ENCODE measurements at regions not wholly inside any gene's neighbourhood (a gene's known extent, or its start where the extent isn't known, plus 50 kb on each side); places are given as distances from the start of the nearest gene placed in this dataset.

DNA sequence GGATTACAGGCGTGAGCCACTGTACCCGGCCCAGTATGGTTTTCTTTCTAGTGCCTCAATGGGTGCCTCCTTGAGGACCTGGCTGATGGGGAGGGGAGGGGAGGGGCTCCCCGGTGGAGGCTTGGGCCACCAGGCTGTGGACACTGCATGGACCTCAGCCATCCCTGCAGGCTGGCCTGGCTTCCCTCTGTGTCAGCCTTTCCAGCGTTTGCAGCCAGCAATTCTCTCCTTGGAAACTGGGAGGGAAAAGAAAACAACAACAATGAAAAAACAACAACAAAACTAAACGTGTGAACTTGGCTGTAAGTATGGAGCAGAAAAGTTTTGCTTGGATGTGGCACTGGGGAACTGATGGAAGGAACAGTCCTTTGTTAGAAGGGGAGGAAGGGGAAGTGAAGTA, 159.3 kb downstream of the GLI2 start:
- DNase-seq (ENCODE audit: extremely low read depth, low read depth), result no peak

DNA sequence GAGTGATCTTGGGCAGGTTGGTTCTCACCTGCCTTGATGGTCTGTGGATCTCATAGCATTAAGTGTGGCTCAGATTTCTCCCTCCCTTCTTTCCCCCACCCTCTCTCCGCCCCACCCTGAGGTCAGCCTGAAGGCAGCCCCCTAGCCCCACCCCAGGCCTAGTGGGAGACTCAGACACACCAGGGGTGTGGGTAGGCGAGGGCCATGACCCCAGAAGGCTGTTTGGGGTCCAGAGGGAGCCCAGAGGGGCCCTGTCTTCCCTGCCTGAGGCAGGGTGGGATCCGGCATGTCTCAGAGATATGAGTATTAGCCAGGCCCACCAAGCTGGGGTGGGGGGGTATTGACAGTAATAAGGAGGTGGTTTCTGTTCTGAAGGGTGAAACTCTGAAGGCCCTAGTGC, 160.5 kb downstream of the GLI2 start:
- DNase-seq (ENCODE audit: extremely low read depth, low read depth), result no peak

DNA sequence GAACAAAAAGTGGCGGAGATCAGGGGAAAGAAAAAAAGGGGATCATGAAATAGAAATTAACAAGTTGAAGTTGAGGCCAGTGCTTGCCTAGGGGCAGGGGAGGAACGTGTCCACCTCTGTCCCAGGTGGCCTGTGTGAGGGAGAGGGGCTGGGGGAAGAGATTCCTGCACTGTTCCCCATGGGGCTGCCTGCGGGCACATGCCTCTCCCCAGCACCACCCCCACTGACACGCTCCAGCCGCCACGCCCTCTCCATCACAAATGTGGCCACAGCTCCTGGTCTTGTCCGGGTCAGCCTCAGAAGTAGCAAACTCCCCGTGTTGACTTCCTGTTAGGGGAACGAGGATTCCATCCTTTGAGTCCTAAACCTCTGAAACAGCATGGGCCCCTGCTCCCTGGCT, 161.2 kb downstream of the GLI2 start:
- DNase-seq (ENCODE audit: extremely low read depth, low read depth), result no peak

DNA sequence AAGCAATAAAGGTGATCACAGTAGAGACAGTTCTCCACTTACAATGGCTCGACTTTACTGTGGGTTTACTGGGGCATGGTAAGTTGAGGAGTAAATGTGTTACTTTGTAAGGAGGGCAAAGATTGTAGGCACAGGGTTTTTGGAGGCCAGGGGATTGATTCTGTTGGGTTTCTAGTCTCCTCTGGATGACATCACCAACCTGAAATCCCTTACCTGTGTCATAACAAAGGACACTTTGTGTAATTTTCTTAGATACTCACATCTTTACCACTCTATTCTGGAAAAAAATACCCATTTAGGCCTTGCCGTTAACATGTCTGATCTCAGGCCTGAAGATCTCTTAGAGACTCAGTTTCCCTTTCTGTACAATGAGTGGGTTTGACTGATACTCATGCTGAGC, 161.7 kb downstream of the GLI2 start:
- DNase-seq (ENCODE audit: extremely low read depth, low read depth), result no peak

DNA sequence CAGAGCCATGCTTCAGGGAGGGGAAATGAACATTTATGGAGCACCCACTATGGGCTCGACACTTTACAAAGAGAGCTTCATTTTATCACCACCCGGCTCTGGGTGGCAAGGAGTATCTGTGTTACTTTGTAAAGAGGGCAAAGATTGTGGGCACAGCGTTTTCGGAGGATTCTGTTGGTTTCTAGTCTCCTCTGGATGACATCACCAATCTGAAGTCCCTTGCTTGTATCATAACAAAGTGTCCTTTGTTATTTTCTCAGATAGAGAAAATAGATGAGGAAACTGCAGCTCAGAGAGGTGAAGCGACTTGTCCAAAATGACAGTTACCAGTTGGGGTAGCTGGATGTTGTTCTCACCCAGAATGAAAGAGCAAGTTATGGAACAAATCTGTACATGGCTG, 162.8 kb downstream of the GLI2 start:
- DNase-seq (ENCODE audit: extremely low read depth, low read depth), result no peak

DNA sequence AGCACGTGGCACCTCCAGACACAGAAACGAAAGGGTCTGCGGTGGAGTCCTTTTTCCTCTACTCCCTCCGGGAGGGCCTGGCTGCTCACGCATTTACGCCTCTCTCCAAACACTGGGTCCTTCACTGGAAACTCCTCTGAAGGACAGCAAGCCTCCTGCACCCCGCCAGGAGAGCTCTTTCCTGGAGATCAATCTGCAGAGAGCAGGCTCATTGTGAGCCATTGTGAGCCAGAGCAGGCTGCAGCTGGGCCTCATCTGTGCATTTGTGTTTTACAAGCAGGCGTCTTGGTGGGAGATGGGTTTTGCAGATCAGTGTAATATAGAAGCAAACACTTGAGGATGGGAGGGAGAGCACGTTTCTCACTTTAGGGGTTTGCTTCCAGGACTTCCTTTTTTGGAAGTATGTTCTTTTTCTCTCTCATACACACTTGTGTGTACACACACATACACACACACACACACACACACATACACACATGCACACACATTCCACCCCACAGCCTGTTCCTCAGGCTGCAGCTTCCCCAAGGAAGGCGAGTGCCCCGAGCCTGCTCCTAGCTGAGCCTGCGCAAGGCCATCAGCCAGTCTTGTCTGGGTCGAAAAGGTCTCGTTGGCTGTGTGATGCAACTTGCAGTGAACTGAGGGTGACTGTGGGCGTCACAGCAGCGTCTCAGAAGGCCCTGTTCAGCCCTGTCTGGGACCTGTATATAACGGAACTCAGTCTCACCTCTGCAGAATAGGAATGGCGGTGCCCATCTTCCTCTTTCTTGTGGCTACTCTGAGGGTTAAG, 163.5 kb downstream of the GLI2 start:
- DNase-seq (ENCODE audit: extremely low read depth, low read depth), result no peak

DNA sequence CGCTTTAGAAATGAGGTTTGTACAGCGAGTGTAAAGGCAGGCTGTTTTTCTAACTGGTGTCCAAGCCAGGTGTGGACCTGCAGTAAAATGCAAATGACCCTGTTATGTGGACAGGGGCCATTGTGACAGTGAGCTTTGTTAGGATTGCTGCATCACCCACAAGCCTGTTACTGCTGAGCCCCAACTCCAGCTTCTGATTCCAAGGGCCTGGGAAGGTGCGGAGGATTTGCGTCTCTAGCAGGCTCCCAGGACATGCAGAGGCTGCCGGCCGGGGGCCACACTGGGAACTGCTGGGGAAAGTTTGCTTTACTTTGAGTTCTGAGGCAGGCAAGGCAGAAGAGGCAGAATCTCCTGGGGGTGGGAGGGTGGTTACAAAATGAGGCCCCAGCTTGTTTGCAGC, 164.1 kb downstream of the GLI2 start:
- DNase-seq (ENCODE audit: extremely low read depth, low read depth), result no peak

DNA sequence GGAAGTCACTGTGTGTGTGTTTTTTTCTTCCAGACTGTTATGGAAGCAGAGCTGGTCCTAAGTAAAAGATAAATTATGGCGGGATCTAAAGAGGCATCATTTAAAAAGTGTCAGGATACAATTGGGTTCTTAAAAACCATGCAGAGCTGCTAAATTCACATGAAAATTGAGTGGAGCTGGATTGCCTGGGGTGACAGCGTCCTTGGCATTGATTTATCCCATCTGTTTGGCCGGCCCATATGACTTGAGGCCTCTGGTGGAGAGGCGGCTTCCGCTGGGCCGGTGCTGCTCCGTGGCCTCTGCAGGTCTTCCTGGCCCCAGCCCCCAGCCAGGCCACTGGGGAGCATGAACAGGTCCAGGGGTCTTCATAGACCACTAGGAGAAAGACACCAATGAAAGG, 165.5 kb downstream of the GLI2 start:
- no peak for DNase-seq (ENCODE audit: extremely low read depth, low read depth)

DNA sequence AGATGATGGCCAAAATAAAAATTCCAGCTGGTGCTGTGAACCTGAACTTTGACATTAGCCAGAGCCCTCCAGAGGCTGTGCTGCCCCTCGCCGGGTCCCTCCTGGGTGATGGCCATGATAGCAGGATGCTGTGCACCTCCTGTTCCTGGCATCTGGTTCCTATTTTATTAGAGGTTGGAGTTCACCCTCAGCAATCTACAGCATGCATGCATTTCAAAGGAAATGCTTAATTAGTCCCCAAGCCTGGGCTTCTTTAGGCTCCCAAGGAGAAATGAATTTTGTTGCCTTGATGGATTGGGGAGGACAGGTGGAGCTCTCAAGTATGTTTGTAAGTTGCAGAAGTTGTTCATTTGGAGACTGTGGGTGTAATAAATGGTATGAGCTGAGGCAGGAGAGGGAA, 166.9 kb downstream of the GLI2 start:
- no peak for DNase-seq (ENCODE audit: extremely low read depth, low read depth)

DNA sequence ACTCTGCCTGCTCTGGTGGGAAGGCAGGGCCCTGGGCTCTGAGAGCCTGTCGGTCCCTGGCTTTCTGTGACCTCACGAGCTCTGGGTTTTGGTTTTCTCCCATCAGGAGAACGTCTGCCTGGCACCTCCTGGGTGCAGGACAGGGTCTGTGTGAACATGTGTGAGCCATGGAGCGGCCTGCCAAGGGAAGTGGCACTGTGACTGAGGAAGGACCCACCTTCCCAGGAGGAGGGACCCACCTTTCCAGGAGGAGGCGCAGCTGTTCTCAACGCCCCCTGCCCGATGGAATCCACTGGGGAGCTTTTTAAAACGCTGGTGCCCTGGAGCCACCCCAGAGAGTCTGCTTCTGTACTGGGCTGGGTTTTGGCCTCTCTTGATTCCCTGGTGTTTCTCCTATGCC, 168.7 kb downstream of the GLI2 start:
- DNase-seq (ENCODE audit: extremely low read depth, low read depth), result no peak

DNA sequence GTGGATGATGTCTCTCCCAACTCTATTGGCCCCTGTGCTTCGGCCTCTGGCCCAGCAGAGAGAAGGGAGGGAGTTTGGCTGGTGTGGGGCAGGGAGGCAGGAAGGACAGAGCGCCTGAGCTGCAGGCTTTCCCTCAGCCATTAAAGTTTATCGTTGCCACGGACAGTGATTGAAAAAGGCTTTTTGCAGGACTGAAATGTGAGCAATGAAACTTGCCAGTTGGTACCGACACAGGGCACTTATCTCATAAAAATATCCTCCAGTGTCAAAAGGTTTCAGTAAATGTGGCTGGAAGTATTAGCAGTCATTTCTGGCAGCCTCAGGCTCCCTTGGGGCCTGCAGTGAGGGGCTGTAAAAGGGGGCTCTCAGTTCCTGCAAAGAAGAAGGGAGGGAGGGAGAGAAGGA, 169.2 kb downstream of the GLI2 start:
- DNase-seq (ENCODE audit: extremely low read depth, low read depth), result no peak

DNA sequence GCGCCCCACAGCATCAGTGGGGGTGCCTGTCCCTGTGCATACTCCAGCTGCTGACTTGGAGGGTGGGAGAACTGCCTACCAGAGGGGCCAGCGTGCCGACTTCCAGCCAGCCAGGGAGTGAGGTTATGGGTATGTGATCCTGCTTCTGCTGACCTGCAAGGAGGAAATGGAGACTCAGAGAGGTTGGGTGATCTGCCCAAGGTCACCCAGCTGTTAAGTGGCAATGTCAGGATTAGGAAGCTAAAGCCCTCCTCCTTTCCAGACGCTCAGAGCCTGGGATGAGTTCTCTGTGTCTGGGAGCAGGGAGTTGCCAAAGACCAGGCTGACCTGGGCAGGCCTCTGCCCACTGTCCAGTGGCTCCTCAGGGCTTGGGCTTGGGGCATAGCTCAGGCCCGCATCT, 169.6 kb downstream of the GLI2 start:
- no peak for DNase-seq (ENCODE audit: extremely low read depth, low read depth)

DNA sequence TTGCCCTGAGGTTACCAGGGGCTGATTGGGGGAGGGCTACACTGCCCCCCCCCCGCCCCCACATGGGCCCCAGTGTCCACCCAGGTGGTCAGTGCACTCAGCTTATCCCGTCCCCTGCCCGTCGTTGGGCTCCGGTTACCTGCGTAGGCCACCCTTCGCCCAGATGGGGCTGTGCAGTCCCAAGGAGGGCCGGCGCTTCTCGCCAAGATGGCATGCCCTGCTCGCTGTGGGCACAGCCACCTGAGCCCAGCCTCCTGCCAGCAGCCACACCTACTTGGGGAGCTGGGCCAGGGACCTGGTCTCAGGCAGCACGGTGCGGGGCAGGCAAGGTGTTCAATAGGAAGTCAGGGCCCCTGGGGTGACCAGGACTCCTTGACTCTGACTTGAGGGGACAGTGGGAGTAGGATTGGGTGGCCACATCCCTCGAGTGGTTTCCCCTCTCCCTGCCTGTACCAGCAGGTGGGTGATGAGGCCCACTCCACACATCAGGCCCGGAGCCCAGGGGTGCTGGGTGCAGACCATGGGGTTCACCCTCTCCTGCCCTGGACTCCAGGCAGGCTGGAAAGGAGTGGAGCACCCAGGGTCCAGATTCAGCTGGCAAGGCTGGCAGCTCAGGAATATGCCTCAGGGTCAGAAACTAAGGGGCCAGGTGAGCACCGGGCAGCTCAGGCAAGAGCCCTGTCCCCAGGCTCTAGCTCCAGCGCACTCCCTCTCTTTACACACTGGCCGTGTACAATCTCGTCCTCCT, 170.3 kb downstream of the GLI2 start:
- DNase-seq (ENCODE audit: extremely low read depth, low read depth), result no peak

DNA sequence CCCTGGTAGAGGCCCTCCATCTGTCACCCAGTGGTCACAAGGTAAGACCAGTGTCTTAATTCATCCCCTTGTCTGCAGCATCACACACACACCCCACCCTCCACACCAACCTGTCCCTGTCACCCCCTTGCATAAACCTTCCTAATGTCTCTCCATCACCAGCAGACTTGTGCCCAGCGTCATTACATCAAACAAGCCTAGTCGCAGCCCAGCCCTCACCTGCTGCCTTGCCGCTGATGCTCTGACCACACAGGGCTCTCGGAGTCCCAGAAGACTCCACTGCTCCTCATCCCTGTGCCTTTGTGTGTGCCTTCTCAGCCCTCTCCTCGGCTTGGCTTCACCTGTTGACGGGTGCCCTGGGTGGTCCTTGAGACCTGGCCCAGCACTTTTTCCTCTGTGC, 171.2 kb downstream of the GLI2 start:
- DNase-seq (ENCODE audit: extremely low read depth, low read depth), result no peak

DNA sequence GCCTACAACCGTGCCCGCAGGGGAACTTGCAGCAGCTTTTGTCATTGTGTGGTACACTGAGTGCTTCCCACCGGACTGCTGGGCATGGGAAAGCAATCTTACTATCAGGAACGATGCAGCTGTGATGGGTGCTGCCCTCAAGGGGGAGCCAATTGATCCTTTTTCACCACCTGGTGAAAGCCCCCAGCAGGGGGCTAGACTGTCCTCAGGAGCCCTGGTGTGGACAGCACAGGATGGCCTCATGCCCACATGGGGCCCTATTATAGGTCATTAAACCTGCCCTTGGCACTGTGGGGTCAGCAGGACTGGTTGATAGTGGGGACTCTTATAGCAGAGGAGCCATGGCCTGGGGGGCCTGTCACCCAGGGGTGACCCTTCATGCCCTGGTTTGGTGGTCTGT, 172.2 kb downstream of the GLI2 start:
- DNase-seq (ENCODE audit: extremely low read depth, low read depth), result no peak

DNA sequence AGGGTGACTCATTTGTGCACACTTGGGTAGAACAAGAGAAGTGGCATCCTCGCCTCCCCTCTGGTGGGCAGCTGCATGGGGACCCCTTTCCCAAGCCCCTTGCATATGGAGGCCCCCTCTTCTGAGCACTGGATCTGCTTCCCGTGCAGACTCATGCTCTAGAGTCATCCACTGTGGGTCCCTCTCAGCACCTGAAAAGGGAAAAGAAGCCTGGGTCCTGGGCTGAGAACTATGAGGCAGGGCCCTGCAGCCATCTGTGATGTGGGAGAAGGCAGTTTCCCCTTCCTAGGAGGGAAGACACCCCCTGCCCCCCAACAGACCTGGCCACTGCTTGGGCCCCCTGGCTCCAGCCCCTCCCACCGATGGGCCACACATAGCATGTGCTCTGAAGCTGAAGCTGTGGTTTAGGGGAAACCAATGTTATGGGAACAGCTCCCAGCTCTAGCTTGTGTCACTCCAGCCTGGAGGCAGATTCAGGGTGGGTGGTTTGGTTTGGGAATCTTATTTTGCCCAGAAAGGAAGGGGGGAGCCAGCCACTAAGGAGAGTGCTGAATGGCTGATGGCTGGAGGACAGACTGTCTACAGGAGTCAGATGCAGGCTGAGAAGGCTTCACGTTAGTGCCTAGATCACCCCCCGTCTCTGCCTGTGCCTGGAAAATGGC, 172.8 kb downstream of the GLI2 start:
- no peak for DNase-seq (ENCODE audit: extremely low read depth, low read depth)

DNA sequence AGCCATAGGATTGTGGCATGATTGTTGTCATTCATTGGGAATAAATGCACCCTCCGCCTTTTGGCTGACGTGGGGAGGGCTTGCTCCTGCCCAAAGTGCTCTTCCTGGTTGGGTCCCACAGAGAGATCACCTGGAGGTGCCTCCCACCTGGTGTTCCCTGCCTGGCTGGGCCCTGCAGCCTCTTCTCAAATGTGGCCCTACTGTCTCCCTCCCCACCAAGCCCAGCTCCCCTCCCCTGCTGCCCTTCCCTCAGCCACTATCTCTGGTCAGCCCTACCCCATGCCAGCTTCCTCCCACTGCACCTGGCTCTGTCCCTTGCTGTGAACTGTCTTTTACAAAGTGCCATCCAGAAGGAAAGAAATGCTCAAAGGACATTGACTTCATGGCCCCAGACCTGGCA, 173.4 kb downstream of the GLI2 start:
- DNase-seq (ENCODE audit: extremely low read depth, low read depth), result no peak

DNA sequence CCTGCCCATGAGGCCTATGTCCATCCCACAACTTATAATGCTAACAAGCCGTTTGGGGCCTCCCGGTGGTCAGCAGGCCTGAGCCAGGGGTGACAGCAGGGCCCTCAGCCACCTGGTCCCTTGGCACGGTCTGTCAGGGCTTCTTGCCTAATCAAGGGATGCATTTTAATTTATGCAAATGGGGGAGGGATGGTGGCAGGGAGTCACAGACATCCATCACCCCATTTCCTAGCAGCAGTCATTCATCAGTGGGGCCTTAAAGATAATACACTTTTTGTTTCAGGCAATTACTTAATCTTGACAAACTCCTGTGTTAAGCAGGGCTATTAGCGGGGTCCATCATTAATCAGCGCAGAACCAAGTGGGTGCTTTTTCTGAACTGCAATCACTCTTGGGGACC, 174.5 kb downstream of the GLI2 start:
- DNase-seq (ENCODE audit: extremely low read depth, low read depth), result no peak

DNA sequence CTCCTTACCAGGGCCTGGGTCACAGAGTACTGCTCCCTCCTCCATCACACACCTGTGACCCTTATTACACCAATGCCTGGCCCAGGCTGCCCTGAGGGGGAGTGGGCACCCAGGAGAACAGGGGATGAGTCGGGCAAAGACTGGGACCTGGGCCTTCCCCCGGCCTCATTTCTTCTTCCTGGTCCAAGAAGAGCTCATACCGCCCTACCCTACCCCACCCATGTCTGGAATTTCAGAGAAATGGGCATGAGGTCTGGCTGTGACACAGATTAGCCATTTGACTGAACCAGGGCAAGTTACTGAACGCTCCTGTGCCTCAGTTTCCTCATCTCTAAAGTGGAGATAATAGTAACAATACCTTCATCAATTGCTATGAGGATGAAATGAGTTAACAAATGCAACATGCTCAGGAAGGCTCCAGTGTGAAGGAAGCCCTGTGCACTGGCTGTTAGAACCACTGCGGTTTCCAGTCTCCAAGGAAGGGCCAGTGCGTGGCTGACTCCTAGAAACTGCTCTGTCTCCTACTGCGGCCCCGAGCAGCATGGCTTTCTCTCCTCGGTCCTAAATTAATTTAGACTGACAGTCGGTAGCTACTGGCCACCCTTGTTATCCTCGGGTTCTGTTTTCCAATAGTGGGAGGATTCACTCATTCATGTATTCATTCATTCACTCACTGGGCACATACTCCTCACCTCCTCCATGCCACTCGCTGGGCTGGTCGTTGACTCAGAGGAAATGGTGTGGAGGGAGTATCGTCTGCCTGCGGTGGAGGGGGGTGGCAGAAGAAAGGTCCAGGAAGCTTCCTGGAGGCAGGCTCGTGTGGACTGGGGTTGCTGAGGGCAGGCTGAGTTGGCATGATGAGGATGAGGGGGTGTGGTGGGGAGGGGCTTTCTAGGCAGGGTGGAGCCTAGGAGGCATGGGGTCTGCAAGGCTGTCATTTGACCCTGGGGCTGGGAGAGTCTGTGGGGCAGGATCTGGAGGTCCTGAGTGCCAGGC, 175.6 kb downstream of the GLI2 start:
- DNase-seq (ENCODE audit: extremely low read depth, low read depth), result no peak

DNA sequence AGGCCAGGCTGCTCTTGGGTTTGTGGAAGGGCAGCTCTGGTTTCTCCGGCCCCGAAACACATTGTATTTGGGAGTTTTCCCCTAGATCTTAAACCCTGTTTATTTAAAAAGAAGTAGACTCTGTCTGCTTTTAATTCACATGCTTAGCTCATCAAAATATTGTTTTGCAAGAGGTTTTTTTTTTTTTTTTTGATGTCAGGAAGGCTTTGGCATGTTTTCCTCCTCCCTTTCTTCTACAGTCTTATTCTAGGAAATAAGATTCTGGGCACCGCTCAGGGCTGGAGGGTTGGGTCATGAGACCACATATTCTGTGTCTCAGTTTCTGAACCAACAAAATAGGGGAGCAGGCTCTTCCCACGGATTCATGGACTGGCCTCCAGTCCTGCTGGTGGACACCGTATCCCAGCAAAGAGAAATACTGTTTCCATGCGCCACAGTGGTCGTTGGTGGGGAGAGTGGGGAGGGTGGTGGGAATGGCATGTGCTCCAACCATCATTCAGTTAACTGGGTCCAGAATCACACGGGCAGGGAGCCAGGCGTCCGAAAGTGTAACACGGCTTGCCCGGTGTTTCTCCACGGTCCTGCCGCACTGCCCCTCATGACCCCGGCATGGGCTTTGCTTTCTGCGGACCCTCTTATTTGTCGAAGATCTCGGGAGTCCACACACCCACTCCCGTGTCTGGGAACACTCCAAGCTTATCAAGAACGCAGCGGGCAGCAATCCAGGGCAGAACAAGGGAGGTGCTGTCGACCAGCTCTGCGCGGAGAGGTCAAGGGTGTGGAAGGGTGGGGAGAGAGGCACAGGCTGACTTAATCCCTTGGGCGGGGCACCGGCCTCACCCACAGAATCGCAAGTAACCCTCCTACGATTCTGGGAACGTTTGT, 176.7 kb downstream of the GLI2 start:
- DNase-seq (ENCODE audit: extremely low read depth, low read depth), result peak; percentile 77
